ENCODE measurements at regions not wholly inside any gene's neighbourhood (a gene's known extent, or its start where the extent isn't known, plus 50 kb on each side); places are given as distances from the start of the nearest gene placed in this dataset.

- in situ Hi-C loops (cut with HindIII; ENCODE audit: low sequenced_read_pairs), result no loop called here
- no peak for DNase-seq (ENCODE audit: low read depth)
- H3K4me3 ChIP-seq (ENCODE audit: low read depth, low read length), result no peak overlapping the region
- TF ChIP-seq CTCF (IDR thresholded peaks at IDR 0.05; ENCODE audit: low read depth, low read length, missing control alignments), result no peak
These were observed 96.5 kb upstream of the SALL4 start for GRCh38 chr20:51898788-51899187.

- no peak overlapping the region for H3K4me3 ChIP-seq (ENCODE audit: low read depth, low read length)
- TF ChIP-seq CTCF (IDR thresholded peaks at IDR 0.05; ENCODE audit: low read depth, low read length, missing control alignments), result no peak
- in situ Hi-C loops (cut with HindIII; ENCODE audit: low sequenced_read_pairs), result no loop called here
- no peak for DNase-seq (ENCODE audit: low read depth)
These were observed 92.3 kb upstream of the SALL4 start for GRCh38 chr20:51894619-51895018.

GRCh38 chr20:51894201-51894600 is 91.9 kb upstream of the SALL4 start:
- in situ Hi-C loops (cut with HindIII; ENCODE audit: low sequenced_read_pairs), result no loop called here
- TF ChIP-seq CTCF (IDR thresholded peaks at IDR 0.05; ENCODE audit: low read depth, low read length, missing control alignments), result no peak

GRCh38 chr20:51893723-51894122 is 91.4 kb upstream of the SALL4 start:
- TF ChIP-seq CTCF (IDR thresholded peaks at IDR 0.05; ENCODE audit: low read depth, low read length, missing control alignments), result no peak
- in situ Hi-C loops (cut with HindIII; ENCODE audit: low sequenced_read_pairs), result no loop called here
- DNase-seq (ENCODE audit: low read depth), result no peak
- H3K4me3 ChIP-seq (ENCODE audit: low read depth, low read length), result no peak overlapping the region

More at GRCh38 chr20:51894201-51894600, 91.9 kb upstream of the SALL4 start:
- no peak for DNase-seq (ENCODE audit: low read depth)
- H3K4me3 ChIP-seq (ENCODE audit: low read depth, low read length), result no peak overlapping the region

GRCh38 chr20:51890003-51890402 is 87.7 kb upstream of the SALL4 start:
- DNase-seq (ENCODE audit: low read depth), result no peak
- TF ChIP-seq CTCF (IDR thresholded peaks at IDR 0.05; ENCODE audit: low read depth, low read length, missing control alignments), result no peak
- in situ Hi-C loops (cut with HindIII; ENCODE audit: low sequenced_read_pairs), result no loop called here
- H3K4me3 ChIP-seq (ENCODE audit: low read depth, low read length), result no peak overlapping the region

GRCh38 chr20:51889466-51889865 is 87.1 kb upstream of the SALL4 start:
- DNase-seq (ENCODE audit: low read depth), result no peak
- in situ Hi-C loops (cut with HindIII; ENCODE audit: low sequenced_read_pairs), result loop anchor here (5.0 kb wide), 1 partner anchor 63 kb away; no protein-coding TSS in a partner anchor
- no peak overlapping the region for H3K4me3 ChIP-seq (ENCODE audit: low read depth, low read length)
- TF ChIP-seq CTCF (IDR thresholded peaks at IDR 0.05; ENCODE audit: low read depth, low read length, missing control alignments), result no peak

GRCh38 chr20:51888291-51888690 is 86.0 kb upstream of the SALL4 start:
- no peak for TF ChIP-seq CTCF (IDR thresholded peaks at IDR 0.05; ENCODE audit: low read depth, low read length, missing control alignments)
- no peak for DNase-seq (ENCODE audit: low read depth)
- no peak overlapping the region for H3K4me3 ChIP-seq (ENCODE audit: low read depth, low read length)
- in situ Hi-C loops (cut with HindIII; ENCODE audit: low sequenced_read_pairs), result loop anchor here (5.0 kb wide), 1 partner anchor 64 kb away; no protein-coding TSS in a partner anchor

Measured in astrocyte of the cerebellum (primary cell).